Central memory CD8-positive, alpha-beta T cell (primary cell): ENCODE measurements at regions not wholly inside any gene's neighbourhood (a gene's known extent, or its start where the extent isn't known, plus 50 kb on each side); places are given as distances from the start of the nearest gene placed in this dataset.

Source experiments
- ATAC-seq: fragments of 150-1000 bp; cut with Tn5 transposase; replicated peaks from 2 replicates; pipeline ENCODE4 v1.10.0; 2022; ENCODE audit warnings: mild to moderate bottlenecking, moderate FRiP score, moderate number of reproducible peaks; ENCODE audit not compliant: poor library complexity, severe bottlenecking; ENCODE audit errors: extremely low read depth
- DNase-seq, 2 donors: peaks; one replicate each; pipeline ENCODE4 v3.0.0; 2021; ENCODE audit warnings: low spot score in 2 of 2
- H3K27ac Mint-ChIP-seq: one replicate; pipeline ENCODE4 v1.8.0; 2022; ENCODE audit warnings: low read depth, mild to moderate bottlenecking, moderate library complexity, mixed read lengths
- H3K27me3 Mint-ChIP-seq: one replicate; pipeline ENCODE4 v1.8.0; 2022; ENCODE audit warnings: mixed read lengths
- H3K36me3 Mint-ChIP-seq: one replicate; pipeline ENCODE4 v1.8.0; 2022; ENCODE audit warnings: mild to moderate bottlenecking, moderate library complexity, mixed read lengths; ENCODE audit not compliant: insufficient read depth
- H3K4me1 Mint-ChIP-seq: one replicate; pipeline ENCODE4 v1.8.0; 2022; ENCODE audit warnings: mixed read lengths
- H3K4me3 Mint-ChIP-seq: one replicate; pipeline ENCODE4 v1.8.0; 2022; ENCODE audit warnings: mild to moderate bottlenecking, moderate library complexity, mixed read lengths
- H3K9me3 Mint-ChIP-seq: one replicate; pipeline ENCODE4 v1.8.0; 2022; ENCODE audit warnings: mixed read lengths

GRCh38 chr2:211141646-211142045 lies 585.2 kb downstream of the CPS1 start:
- Mint-ChIP-seq H3K9me3 (peaks cover 11% of the 10 kb centered on the region), H3K4me1 (no peaks in the 10 kb centered on the region), H3K27me3 (no peaks in the 10 kb centered on the region), H3K36me3 (no peaks in the 10 kb centered on the region), H3K27ac (no peak overlapping the region), H3K4me3 (no peak overlapping the region)
- ATAC-seq (no peak), DNase-seq (no peak)

DNA sequence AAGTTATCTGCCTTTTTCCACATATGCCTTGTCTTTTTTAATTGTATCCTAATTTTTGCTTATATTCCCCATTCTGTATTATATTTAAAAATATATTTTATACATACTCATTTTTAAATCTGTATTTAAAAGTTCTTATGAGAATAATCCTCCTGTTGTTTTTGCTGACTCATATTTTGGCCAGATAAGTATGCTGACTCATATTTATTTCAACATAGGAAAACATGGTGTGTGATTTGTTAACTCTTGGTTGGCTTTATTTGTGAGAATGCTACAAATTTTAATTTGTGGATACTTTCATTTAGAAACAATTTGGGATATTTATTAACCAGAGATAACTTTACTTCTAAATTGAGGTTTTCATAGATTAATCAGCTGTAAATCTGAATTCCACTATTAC lies 587.7 kb downstream of the CPS1 start:
- Mint-ChIP-seq H3K27me3 (no peaks in the 10 kb centered on the region), H3K4me1 (no peaks in the 10 kb centered on the region), H3K4me3 (no peak overlapping the region), H3K27ac (no peak overlapping the region), H3K36me3 (no peaks in the 10 kb centered on the region), H3K9me3 (peaks cover 11% of the 10 kb centered on the region)
- ATAC-seq (no peak), DNase-seq (no peak)

DNA sequence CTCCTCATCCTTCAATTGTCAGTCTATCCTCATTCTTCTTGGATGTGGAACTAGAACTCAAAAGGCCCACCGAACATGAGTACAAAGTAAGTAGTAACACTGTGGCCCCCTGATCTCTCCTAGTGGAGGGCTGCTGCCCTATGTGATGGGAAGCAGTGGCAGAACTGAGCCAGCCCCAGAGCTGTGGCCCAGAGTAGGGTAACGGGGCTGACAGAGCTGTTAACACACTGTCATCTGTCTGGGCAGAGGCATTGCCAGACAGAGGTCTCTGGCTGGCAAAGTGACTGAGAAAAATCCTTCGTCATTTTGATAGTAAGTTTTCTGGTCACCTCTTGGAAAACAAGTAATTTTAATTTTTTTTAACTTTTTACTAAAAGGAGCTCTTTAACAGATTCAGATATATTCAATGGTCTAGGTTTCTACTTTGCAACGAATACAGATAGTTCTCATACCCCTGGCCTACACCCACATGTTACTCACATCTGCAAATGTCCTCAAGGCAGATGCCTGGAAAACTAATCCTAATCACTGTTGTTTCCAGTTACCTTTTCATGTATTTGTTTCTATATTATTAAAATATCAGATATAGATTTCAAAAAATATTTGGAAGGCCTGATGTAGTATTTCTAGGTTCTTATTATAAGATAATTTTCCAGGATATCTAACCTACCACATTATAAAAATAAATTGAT lies 588.7 kb downstream of the CPS1 start:
- Mint-ChIP-seq H3K4me1 (no peaks in the 10 kb centered on the region), H3K27ac (no peak overlapping the region), H3K4me3 (no peak overlapping the region), H3K27me3 (no peaks in the 10 kb centered on the region), H3K9me3 (peaks cover 4% of the 10 kb centered on the region), H3K36me3 (no peaks in the 10 kb centered on the region)
- ATAC-seq, result no peak
- DNase-seq, result no peak

GRCh38 chr2:211149731-211150130 lies 593.3 kb downstream of the CPS1 start:
- Mint-ChIP-seq H3K4me3 (no peak overlapping the region), H3K27me3 (no peaks in the 10 kb centered on the region), H3K4me1 (no peaks in the 10 kb centered on the region), H3K9me3 (no peaks in the 10 kb centered on the region), H3K27ac (no peak overlapping the region), H3K36me3 (no peaks in the 10 kb centered on the region)
- DNase-seq (no peak), ATAC-seq (no peak)

DNA sequence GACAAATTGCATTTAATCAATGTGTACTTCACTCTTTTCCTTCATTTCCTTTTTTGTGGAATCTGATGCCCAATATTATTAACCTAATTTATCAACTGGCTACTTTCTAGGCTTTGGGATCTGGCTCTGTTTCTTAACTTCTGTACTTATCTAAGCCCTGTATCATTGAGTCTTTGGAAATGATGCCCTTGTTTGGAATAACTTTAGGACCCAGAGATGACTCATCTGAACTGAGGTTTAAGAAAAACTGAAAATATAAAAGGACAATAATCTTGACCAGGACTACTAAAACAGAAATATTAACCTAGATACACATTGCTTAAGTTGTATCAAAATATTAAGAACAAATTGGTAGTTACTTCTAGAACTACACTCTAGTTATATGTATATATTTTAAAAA lies 600.8 kb downstream of the CPS1 start:
- H3K27me3 Mint-ChIP-seq, result no peaks in the 10 kb centered on the region
- H3K4me3 Mint-ChIP-seq, result no peak overlapping the region
- H3K9me3 Mint-ChIP-seq, result no peaks in the 10 kb centered on the region
- no peak overlapping the region for H3K27ac Mint-ChIP-seq
- no peaks in the 10 kb centered on the region for H3K36me3 Mint-ChIP-seq
- ATAC-seq (no peak), DNase-seq (no peak)
- H3K4me1 Mint-ChIP-seq, result no peaks in the 10 kb centered on the region

- Mint-ChIP-seq H3K27ac (no peak overlapping the region), H3K4me1 (no peaks in the 10 kb centered on the region), H3K36me3 (no peaks in the 10 kb centered on the region), H3K4me3 (no peak overlapping the region), H3K27me3 (no peaks in the 10 kb centered on the region), H3K9me3 (no peaks in the 10 kb centered on the region)
- peak; percentile 36 for ATAC-seq
- DNase-seq, result peak in 1 of 2 donors; percentile 19
These were observed 601.6 kb downstream of the CPS1 start for GRCh38 chr2:211157856-211158463.

- DNase-seq (no peak), ATAC-seq (no peak)
- no peaks in the 10 kb centered on the region for H3K36me3 Mint-ChIP-seq
- no peak overlapping the region for H3K4me3 Mint-ChIP-seq
- no peaks in the 10 kb centered on the region for H3K9me3 Mint-ChIP-seq
- no peaks in the 10 kb centered on the region for H3K4me1 Mint-ChIP-seq
- no peak overlapping the region for H3K27ac Mint-ChIP-seq
- H3K27me3 Mint-ChIP-seq, result no peaks in the 10 kb centered on the region
These were observed 603.6 kb downstream of the CPS1 start for GRCh38 chr2:211159972-211160371.

- Mint-ChIP-seq H3K9me3 (no peaks in the 10 kb centered on the region), H3K27ac (no peak overlapping the region)
- DNase-seq, result no peak
These were observed 604.8 kb downstream of the CPS1 start for GRCh38 chr2:211161236-211161635.

DNA sequence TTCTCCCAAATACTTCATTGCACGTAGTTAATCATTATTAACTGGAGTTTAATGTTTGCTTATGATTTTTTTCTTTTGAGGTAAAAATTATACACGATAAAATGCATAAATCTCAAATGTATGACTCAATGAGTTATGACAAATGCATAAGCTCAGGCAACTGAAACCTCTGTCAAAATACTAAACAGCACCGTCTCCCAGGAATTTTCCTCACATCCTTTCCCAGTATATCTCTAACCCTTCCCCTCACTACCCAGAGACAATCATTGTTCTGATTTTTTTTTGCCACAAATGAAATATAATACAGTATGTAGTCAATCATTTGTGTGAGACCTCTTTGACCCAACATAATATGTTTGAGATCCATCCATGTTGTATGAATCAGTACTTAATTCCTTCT lies 606.5 kb downstream of the CPS1 start:
- Mint-ChIP-seq H3K27ac (no peak overlapping the region), H3K9me3 (peaks cover 5% of the 10 kb centered on the region), H3K36me3 (no peaks in the 10 kb centered on the region), H3K4me1 (no peaks in the 10 kb centered on the region), H3K27me3 (no peaks in the 10 kb centered on the region), H3K4me3 (no peak overlapping the region)
- no peak for DNase-seq
- no peak for ATAC-seq

More at GRCh38 chr2:211161236-211161635, 604.8 kb downstream of the CPS1 start:
- ATAC-seq, result no peak
- H3K36me3 Mint-ChIP-seq, result no peaks in the 10 kb centered on the region
- H3K27me3 Mint-ChIP-seq, result no peaks in the 10 kb centered on the region
- no peaks in the 10 kb centered on the region for H3K4me1 Mint-ChIP-seq
- no peak overlapping the region for H3K4me3 Mint-ChIP-seq

GRCh38 chr2:211170843-211171242 lies 614.4 kb downstream of the CPS1 start:
- H3K27me3 Mint-ChIP-seq, result no peaks in the 10 kb centered on the region
- no peak for ATAC-seq
- no peaks in the 10 kb centered on the region for H3K36me3 Mint-ChIP-seq
- H3K4me3 Mint-ChIP-seq, result no peak overlapping the region
- H3K4me1 Mint-ChIP-seq, result no peaks in the 10 kb centered on the region
- peaks cover 20% of the 10 kb centered on the region for H3K9me3 Mint-ChIP-seq
- H3K27ac Mint-ChIP-seq, result no peak overlapping the region
- DNase-seq, result no peak

- no peaks in the 10 kb centered on the region for H3K4me1 Mint-ChIP-seq
- H3K27me3 Mint-ChIP-seq, result no peaks in the 10 kb centered on the region
- peaks cover 15% of the 10 kb centered on the region for H3K9me3 Mint-ChIP-seq
- no peak for DNase-seq
- no peaks in the 10 kb centered on the region for H3K36me3 Mint-ChIP-seq
- no peak for ATAC-seq
- no peak overlapping the region for H3K4me3 Mint-ChIP-seq
- H3K27ac Mint-ChIP-seq, result no peak overlapping the region
These were observed 617.6 kb downstream of the CPS1 start for GRCh38 chr2:211174021-211174420.

DNA sequence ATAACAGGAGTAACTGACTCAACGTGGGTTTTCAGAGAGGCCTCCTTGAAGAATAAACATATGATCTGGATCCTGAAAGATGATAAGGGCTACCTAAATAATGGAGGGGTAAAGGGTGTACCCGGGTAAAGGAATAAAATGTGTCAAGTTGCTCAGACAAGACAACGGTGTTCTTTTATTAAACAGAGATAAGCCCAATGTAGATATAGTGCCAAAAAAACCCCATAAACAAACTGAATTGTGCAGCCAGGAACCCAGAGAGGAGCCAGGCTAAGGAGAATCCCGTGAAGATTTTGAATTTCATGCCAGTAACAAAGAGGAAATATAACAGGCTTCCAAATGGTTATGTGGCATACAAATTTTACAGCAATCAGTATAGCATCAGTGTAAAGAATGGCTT lies 618.2 kb downstream of the CPS1 start:
- H3K27ac Mint-ChIP-seq, result no peak overlapping the region
- no peaks in the 10 kb centered on the region for H3K4me1 Mint-ChIP-seq
- no peak for ATAC-seq
- H3K4me3 Mint-ChIP-seq, result no peak overlapping the region
- no peak for DNase-seq
- no peaks in the 10 kb centered on the region for H3K36me3 Mint-ChIP-seq
- no peaks in the 10 kb centered on the region for H3K27me3 Mint-ChIP-seq
- peaks cover 15% of the 10 kb centered on the region for H3K9me3 Mint-ChIP-seq

DNA sequence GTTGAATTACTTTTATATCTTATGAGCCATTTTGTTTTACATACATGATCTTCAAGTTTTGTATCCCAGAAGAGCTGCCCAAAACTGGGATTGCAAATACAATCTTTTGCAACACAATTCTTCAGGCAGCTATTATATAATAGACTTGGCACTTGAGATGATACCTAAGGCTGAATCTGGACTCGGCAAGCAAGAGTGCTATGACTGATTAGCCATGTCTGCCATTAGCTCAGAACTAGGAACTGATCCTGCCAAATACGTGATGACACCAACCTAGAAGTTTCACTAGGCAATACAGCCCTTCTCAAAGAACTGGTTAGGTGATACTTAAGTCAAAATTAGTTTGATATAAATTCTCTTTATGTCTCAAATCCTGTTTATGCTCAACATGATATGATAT lies 619.6 kb downstream of the CPS1 start:
- no peaks in the 10 kb centered on the region for H3K4me1 Mint-ChIP-seq
- no peak overlapping the region for H3K27ac Mint-ChIP-seq
- no peaks in the 10 kb centered on the region for H3K36me3 Mint-ChIP-seq
- H3K27me3 Mint-ChIP-seq, result no peaks in the 10 kb centered on the region
- DNase-seq (no peak), ATAC-seq (no peak)
- no peak overlapping the region for H3K4me3 Mint-ChIP-seq
- peaks cover 15% of the 10 kb centered on the region for H3K9me3 Mint-ChIP-seq
